Endothelial cell of umbilical vein (primary cell): ENCODE measurements at regions not wholly inside any gene's neighbourhood (a gene's known extent, or its start where the extent isn't known, plus 50 kb on each side); places are given as distances from the start of the nearest gene placed in this dataset.

Experiments used
- BruUV-seq: library from RNA; stranded (reverse); fragments of 400-500 nt; replicated peaks from 2 replicates; lab custom pipeline; 2021; lab: Mats Ljungman, UMichigan
- CTCF ChIA-PET: fragments of 300-600, 350-600 bp; sonication (Branson Sonifier 250); formaldehyde crosslinking; loops from one replicate; lab custom pipeline; 2021; ENCODE audit warnings: antibody characterized with exemption, inconsistent platforms; lab: Charles Lee
- POLR2A ChIA-PET: fragments of 300-600, 350-600 bp; sonication (Branson Sonifier 250); formaldehyde crosslinking; loops from one replicate; lab custom pipeline; 2021; ENCODE audit warnings: antibody characterized with exemption, inconsistent platforms; lab: Charles Lee
- DNase-seq: peaks from one replicate; pipeline ENCODE4 v3.0.0-alpha.2; 2011; ENCODE audit warnings: low read depth, low spot score
- FAIRE-seq: peaks from 2 replicates; lab custom pipeline; 2011; peaks lifted over from hg19 to GRCh38; lab: Jason Lieb, UNC
- H2AFZ ChIP-seq: 2 replicates; pipeline ENCODE4 v1.6.0; 2012; ENCODE audit warnings: low read depth, low read length, control low read depth, inconsistent platforms
- H3K27ac ChIP-seq: 2 replicates; pipeline ENCODE4 v1.5.1; 2011; ENCODE audit warnings: low read depth, mild to moderate bottlenecking, control low read depth, low read length, moderate library complexity; ENCODE audit not compliant: insufficient read depth
- H3K27me3 ChIP-seq, 2 experiments: 2 replicates each; pipeline versions ENCODE4 v1.6.0 to v1.6.1; 2011; ENCODE audit warnings: low read length in 2 of 2, mixed read lengths in 1 of 2; ENCODE audit not compliant: control insufficient read depth in 2 of 2, insufficient read depth in 2 of 2
- H3K36me3 ChIP-seq, 2 experiments: 2 replicates in 1 of 2; 3 replicates in 1 of 2; pipeline ENCODE4 v1.5.1; 2011; ENCODE audit warnings: low read length in 2 of 2, mild to moderate bottlenecking in 1 of 2, moderate library complexity in 1 of 2; ENCODE audit not compliant: control insufficient read depth in 2 of 2, insufficient read depth in 2 of 2; ENCODE audit errors: extremely low read depth in 1 of 2
- H3K4me1 ChIP-seq: 3 replicates; pipeline ENCODE4 v1.5.1; 2011; ENCODE audit warnings: mild to moderate bottlenecking, low read length; ENCODE audit not compliant: control insufficient read depth, insufficient read depth; ENCODE audit errors: extremely low read depth
- H3K4me2 ChIP-seq: 2 replicates; pipeline ENCODE4 v1.6.1; 2011; ENCODE audit warnings: low read length, control low read depth, mixed read lengths; ENCODE audit not compliant: insufficient read depth
- H3K4me3 ChIP-seq, 3 experiments: fragments of 200-600 bp in 1 of 3; sonication (generic), shearing (Covaris generic) in 1 of 3; replicated peaks in 1 of 3; 2 replicates each; pipeline ENCODE4 v1.5.1; 2011 to 2016; ENCODE audit warnings: control low read depth in 3 of 3, low read length in 3 of 3, mild to moderate bottlenecking in 2 of 3, inconsistent platforms in 1 of 3, low read depth in 1 of 3, moderate library complexity in 1 of 3; ENCODE audit not compliant: insufficient read depth in 1 of 3
- H3K79me2 ChIP-seq: 2 replicates; pipeline ENCODE4 v1.6.0; 2012; ENCODE audit warnings: low read length, inconsistent platforms; ENCODE audit not compliant: control insufficient read depth, insufficient read depth
- H3K9ac ChIP-seq: replicated peaks from 2 replicates; pipeline ENCODE3; 2011; ENCODE audit warnings: low read length, control low read depth; ENCODE audit not compliant: insufficient read depth; ENCODE audit errors: extremely low read depth
- H3K9me1 ChIP-seq: replicated peaks from 3 replicates; pipeline ENCODE4 v1.6.0; 2011; ENCODE audit warnings: mild to moderate bottlenecking, low read length; ENCODE audit not compliant: control insufficient read depth, insufficient read depth; ENCODE audit errors: extremely low read depth
- H3K9me3 ChIP-seq: replicated peaks from 2 replicates; pipeline ENCODE4 v1.5.1; 2012; ENCODE audit warnings: low read length, inconsistent platforms; ENCODE audit not compliant: control insufficient read depth, insufficient read depth
- H4K20me1 ChIP-seq: replicated peaks from 2 replicates; pipeline ENCODE3; 2011; ENCODE audit warnings: mild to moderate bottlenecking, low read length; ENCODE audit not compliant: control insufficient read depth, insufficient read depth; ENCODE audit errors: extremely low read depth
- FOS ChIP-seq: IDR thresholded peaks from 2 replicates; pipeline ENCODE4 v1.6.1; 2011; ENCODE audit warnings: mild to moderate bottlenecking, low read length, moderate library complexity, borderline replicate concordance; ENCODE audit not compliant: insufficient read depth
- GATA2 ChIP-seq: IDR thresholded peaks from 2 replicates; pipeline ENCODE4 v1.7.0; 2011; ENCODE audit warnings: low read depth, mild to moderate bottlenecking, moderate library complexity, mixed read lengths, low read length; ENCODE audit not compliant: insufficient read length, insufficient read depth
- JUN ChIP-seq: IDR thresholded peaks from 2 replicates; pipeline ENCODE4 v1.6.1; 2011; ENCODE audit warnings: borderline replicate concordance, low read depth; ENCODE audit not compliant: insufficient read length, insufficient read depth
- POLR2A ChIP-seq: IDR thresholded peaks from 2 replicates; pipeline ENCODE4 v1.6.1; 2012; ENCODE audit warnings: low read depth, mild to moderate bottlenecking, control low read depth, low read length
- POLR2AphosphoS5 ChIP-seq: IDR thresholded peaks from 2 replicates; pipeline ENCODE4 v1.6.1; 2012; ENCODE audit warnings: low read depth, mild to moderate bottlenecking, control low read depth, low read length, moderate library complexity; ENCODE audit not compliant: insufficient read depth
- dilution Hi-C: fragments of 300-500 bp; cut with MboI; formaldehyde crosslinking; loops from one replicate; pipeline ENCODE4 v1.15.0; 2019; ENCODE audit warnings: low sequenced_read_pairs; ENCODE audit not compliant: extremely low pct_ligation_motif_present
- intact Hi-C: fragments of 100-400 bp; cut with micrococcal nuclease; formaldehyde crosslinking; loops from one replicate; pipeline ENCODE4 v1.10.0; 2022
- TF ChIP-seq, protein P1 (sequence below), 2 donors: IDR thresholded peaks; 1 replicate in 1 of 2; 2 replicates in 1 of 2; pipeline ENCODE4 v1.5.1; 2011; ENCODE audit warnings: low read length in 2 of 2, mild to moderate bottlenecking in 2 of 2, moderate library complexity in 2 of 2, control low read depth in 1 of 2, inconsistent platforms in 1 of 2, low read depth in 1 of 2; ENCODE audit not compliant: insufficient read depth in 1 of 2; ENCODE audit errors: extremely low read depth in 1 of 2

DNA sequence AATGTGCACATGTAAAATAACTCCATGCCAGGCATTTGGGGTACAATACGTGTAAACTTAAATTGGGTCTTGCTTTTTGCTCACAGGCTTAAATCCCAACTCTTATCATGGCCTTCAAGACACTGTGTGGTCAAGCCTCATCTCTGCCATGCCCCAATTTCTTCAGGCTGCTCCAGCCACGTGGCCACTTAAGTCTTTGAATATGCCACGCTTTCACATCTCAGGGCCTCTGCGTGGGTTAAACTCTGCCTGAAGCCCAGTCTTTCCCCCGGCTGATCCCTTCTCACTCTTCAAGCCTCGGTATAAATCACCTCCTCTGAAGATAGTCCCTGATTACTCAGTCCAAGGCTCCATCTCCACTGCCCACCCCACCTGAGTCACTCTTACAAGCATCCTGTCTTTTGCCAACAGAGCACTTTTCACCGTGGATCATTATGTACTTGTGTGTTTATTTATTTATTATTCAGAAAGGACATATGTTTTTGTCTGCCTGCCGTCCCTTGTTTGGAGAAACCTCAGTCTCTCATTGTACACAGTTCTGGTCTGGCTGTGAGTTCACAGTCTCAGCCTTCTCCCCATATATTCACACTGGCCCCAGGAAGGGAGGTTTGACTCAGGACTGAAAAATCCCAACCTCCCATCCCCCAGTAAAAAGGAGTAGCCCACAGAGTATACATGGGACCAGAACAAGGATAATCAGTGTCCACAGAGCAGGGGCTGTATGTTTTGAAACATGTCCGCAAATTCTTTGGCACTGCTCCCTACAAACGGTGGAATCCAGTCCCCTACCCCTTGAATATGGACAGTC lies 344.7 kb downstream of the MN1 start:
- H3K27ac ChIP-seq, result peak overlapping the region; percentile 32
- ChIA-PET POLR2A (no interaction called here), CTCF (no interaction called here)
- H3K9me3 ChIP-seq, result no peaks in the 10 kb centered on the region
- H3K4me1 ChIP-seq, result peaks cover 10% of the 10 kb centered on the region
- no peak overlapping the region for H3K9ac ChIP-seq
- H3K36me3 ChIP-seq, result no peaks in the 10 kb centered on the region
- no peaks in the 10 kb centered on the region for H3K79me2 ChIP-seq
- H3K9me1 ChIP-seq, result no peaks in the 10 kb centered on the region
- no peaks in the 10 kb centered on the region for H4K20me1 ChIP-seq
- dilution Hi-C loops (no loop called here), intact Hi-C loops (no loop called here)
- peak overlapping the region; percentile 20 for H2AFZ ChIP-seq
- TF ChIP-seq GATA2 (peak; percentile 38), POLR2AphosphoS5 (peak; percentile 29), FOS (peak; percentile 87), JUN (no peak), POLR2A (no peak)
- TF ChIP-seq, protein P1, sequence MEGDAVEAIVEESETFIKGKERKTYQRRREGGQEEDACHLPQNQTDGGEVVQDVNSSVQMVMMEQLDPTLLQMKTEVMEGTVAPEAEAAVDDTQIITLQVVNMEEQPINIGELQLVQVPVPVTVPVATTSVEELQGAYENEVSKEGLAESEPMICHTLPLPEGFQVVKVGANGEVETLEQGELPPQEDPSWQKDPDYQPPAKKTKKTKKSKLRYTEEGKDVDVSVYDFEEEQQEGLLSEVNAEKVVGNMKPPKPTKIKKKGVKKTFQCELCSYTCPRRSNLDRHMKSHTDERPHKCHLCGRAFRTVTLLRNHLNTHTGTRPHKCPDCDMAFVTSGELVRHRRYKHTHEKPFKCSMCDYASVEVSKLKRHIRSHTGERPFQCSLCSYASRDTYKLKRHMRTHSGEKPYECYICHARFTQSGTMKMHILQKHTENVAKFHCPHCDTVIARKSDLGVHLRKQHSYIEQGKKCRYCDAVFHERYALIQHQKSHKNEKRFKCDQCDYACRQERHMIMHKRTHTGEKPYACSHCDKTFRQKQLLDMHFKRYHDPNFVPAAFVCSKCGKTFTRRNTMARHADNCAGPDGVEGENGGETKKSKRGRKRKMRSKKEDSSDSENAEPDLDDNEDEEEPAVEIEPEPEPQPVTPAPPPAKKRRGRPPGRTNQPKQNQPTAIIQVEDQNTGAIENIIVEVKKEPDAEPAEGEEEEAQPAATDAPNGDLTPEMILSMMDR (IDR thresholded peaks at IDR 0.05; ENCODE audit: extremely low read depth in 1 of 2, insufficient read depth in 1 of 2, low read depth in 1 of 2, low read length in 2 of 2), result no peak
- H3K27me3 ChIP-seq, result peaks cover 4 to 13% of the 10 kb centered on the region in 2 experiments
- peak; percentile 29 for DNase-seq
- no peak overlapping the region for H3K4me3 ChIP-seq
- peak; percentile 63 for FAIRE-seq
- BruUV-seq, result no TSS peak
- H3K4me2 ChIP-seq, result no peak overlapping the region
